ENCODE measurements at regions not wholly inside any gene's neighbourhood (a gene's known extent, or its start where the extent isn't known, plus 50 kb on each side); places are given as distances from the start of the nearest gene placed in this dataset.

DNA sequence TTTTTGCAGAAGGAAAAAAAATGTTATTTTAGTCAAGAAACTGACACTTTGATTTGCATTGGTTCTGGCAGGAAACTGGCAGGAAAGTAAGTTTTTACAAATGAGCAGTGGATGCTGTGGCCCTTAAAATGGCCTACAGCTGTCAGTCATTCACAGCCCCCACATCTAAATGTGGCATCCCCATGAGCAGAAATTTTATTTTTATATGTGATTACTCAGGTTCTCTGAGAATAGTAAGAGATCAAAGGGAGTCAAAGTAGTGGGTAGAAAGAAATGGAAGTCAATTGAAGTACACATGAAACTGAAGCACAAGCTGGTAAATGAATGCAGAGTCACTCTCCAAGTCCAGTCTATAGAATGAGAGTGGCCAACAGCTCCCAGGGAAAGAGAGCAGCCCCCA is 80.3 kb downstream of the ENC1 start (continued):
- TF ChIP-seq, protein P1, sequence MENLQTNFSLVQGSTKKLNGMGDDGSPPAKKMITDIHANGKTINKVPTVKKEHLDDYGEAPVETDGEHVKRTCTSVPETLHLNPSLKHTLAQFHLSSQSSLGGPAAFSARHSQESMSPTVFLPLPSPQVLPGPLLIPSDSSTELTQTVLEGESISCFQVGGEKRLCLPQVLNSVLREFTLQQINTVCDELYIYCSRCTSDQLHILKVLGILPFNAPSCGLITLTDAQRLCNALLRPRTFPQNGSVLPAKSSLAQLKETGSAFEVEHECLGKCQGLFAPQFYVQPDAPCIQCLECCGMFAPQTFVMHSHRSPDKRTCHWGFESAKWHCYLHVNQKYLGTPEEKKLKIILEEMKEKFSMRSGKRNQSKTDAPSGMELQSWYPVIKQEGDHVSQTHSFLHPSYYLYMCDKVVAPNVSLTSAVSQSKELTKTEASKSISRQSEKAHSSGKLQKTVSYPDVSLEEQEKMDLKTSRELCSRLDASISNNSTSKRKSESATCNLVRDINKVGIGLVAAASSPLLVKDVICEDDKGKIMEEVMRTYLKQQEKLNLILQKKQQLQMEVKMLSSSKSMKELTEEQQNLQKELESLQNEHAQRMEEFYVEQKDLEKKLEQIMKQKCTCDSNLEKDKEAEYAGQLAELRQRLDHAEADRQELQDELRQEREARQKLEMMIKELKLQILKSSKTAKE (IDR thresholded peaks at IDR 0.05; ENCODE audit: low read depth, poor library complexity, severe bottlenecking), result no peak
- TF ChIP-seq, protein P2, sequence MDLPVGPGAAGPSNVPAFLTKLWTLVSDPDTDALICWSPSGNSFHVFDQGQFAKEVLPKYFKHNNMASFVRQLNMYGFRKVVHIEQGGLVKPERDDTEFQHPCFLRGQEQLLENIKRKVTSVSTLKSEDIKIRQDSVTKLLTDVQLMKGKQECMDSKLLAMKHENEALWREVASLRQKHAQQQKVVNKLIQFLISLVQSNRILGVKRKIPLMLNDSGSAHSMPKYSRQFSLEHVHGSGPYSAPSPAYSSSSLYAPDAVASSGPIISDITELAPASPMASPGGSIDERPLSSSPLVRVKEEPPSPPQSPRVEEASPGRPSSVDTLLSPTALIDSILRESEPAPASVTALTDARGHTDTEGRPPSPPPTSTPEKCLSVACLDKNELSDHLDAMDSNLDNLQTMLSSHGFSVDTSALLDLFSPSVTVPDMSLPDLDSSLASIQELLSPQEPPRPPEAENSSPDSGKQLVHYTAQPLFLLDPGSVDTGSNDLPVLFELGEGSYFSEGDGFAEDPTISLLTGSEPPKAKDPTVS (IDR thresholded peaks at IDR 0.05; ENCODE audit: low read depth, low read length), result no peak
- TF ChIP-seq TCF3 (IDR thresholded peaks at IDR 0.05; ENCODE audit: borderline replicate concordance, insufficient read depth, low read depth, low read length) (no peak), ZZZ3 (IDR thresholded peaks at IDR 0.05; ENCODE audit: control insufficient read depth, insufficient read length, low read depth) (no peak), BHLHE40 (IDR thresholded peaks at IDR 0.05; ENCODE audit: borderline replicate concordance in 1 of 2, low read depth in 2 of 2, low read length in 1 of 2) (no peak), SMAD1 (IDR thresholded peaks at IDR 0.05; ENCODE audit: low read depth, partially characterized antibody) (no peak), BMI1 (IDR thresholded peaks at IDR 0.05; ENCODE audit: borderline replicate concordance) (no peak), TCF7 (IDR thresholded peaks at IDR 0.05; ENCODE audit: borderline replicate concordance) (peak; percentile 93), ZBED1 (IDR thresholded peaks at IDR 0.05; ENCODE audit: borderline replicate concordance) (peak; percentile 65; the same call in 1 of the 2 replicates), STAT1 (conservative IDR thresholded peaks at IDR 0.05) (no peak), NFXL1 (IDR thresholded peaks at IDR 0.05; ENCODE audit: borderline replicate concordance) (no peak), SREBF1 (IDR thresholded peaks at IDR 0.05; ENCODE audit: low read length) (no peak), RUNX3 (IDR thresholded peaks at IDR 0.05; ENCODE audit: low read length) (peak; percentile 55), EP300 (IDR thresholded peaks at IDR 0.05; ENCODE audit: borderline replicate concordance in 1 of 2, control insufficient read depth in 1 of 2, low read depth in 2 of 2, low read length in 2 of 2) (no peak), ESRRA (IDR thresholded peaks at IDR 0.05; ENCODE audit: low read length) (no peak), NFYA (IDR thresholded peaks at IDR 0.05; ENCODE audit: borderline replicate concordance, low read depth, low read length) (no peak), NR2C1 (IDR thresholded peaks at IDR 0.05) (no peak)
- TF ChIP-seq, protein P3, sequence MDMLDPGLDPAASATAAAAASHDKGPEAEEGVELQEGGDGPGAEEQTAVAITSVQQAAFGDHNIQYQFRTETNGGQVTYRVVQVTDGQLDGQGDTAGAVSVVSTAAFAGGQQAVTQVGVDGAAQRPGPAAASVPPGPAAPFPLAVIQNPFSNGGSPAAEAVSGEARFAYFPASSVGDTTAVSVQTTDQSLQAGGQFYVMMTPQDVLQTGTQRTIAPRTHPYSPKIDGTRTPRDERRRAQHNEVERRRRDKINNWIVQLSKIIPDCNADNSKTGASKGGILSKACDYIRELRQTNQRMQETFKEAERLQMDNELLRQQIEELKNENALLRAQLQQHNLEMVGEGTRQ (IDR thresholded peaks at IDR 0.05; ENCODE audit: borderline replicate concordance, low read depth, low read length), result no peak
- TF ChIP-seq, protein P4, sequence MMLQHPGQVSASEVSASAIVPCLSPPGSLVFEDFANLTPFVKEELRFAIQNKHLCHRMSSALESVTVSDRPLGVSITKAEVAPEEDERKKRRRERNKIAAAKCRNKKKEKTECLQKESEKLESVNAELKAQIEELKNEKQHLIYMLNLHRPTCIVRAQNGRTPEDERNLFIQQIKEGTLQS (IDR thresholded peaks at IDR 0.05; ENCODE audit: borderline replicate concordance, extremely low read depth, low read depth, low read length), result no peak
- TF ChIP-seq, protein P5, sequence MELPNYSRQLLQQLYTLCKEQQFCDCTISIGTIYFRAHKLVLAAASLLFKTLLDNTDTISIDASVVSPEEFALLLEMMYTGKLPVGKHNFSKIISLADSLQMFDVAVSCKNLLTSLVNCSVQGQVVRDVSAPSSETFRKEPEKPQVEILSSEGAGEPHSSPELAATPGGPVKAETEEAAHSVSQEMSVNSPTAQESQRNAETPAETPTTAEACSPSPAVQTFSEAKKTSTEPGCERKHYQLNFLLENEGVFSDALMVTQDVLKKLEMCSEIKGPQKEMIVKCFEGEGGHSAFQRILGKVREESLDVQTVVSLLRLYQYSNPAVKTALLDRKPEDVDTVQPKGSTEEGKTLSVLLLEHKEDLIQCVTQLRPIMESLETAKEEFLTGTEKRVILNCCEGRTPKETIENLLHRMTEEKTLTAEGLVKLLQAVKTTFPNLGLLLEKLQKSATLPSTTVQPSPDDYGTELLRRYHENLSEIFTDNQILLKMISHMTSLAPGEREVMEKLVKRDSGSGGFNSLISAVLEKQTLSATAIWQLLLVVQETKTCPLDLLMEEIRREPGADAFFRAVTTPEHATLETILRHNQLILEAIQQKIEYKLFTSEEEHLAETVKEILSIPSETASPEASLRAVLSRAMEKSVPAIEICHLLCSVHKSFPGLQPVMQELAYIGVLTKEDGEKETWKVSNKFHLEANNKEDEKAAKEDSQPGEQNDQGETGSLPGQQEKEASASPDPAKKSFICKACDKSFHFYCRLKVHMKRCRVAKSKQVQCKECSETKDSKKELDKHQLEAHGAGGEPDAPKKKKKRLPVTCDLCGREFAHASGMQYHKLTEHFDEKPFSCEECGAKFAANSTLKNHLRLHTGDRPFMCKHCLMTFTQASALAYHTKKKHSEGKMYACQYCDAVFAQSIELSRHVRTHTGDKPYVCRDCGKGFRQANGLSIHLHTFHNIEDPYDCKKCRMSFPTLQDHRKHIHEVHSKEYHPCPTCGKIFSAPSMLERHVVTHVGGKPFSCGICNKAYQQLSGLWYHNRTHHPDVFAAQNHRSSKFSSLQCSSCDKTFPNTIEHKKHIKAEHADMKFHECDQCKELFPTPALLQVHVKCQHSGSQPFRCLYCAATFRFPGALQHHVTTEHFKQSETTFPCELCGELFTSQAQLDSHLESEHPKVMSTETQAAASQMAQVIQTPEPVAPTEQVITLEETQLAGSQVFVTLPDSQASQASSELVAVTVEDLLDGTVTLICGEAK (IDR thresholded peaks at IDR 0.05; ENCODE audit: borderline replicate concordance), result no peak
- TF ChIP-seq, protein P6, sequence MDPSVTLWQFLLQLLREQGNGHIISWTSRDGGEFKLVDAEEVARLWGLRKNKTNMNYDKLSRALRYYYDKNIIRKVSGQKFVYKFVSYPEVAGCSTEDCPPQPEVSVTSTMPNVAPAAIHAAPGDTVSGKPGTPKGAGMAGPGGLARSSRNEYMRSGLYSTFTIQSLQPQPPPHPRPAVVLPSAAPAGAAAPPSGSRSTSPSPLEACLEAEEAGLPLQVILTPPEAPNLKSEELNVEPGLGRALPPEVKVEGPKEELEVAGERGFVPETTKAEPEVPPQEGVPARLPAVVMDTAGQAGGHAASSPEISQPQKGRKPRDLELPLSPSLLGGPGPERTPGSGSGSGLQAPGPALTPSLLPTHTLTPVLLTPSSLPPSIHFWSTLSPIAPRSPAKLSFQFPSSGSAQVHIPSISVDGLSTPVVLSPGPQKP (IDR thresholded peaks at IDR 0.05; ENCODE audit: low read depth, low read length), result no peak
